Right renal pelvis (tissue), 4 donors: ENCODE measurements at regions not wholly inside any gene's neighbourhood (a gene's known extent, or its start where the extent isn't known, plus 50 kb on each side); places are given as distances from the start of the nearest gene placed in this dataset.

Experiments
- DNase-seq, 4 donors: peaks; one replicate each; pipeline ENCODE4 v3.0.0-alpha.2; 2013; ENCODE audit warnings: low read depth in 4 of 4, low spot score in 3 of 4, missing footprints in 1 of 4

- DNase-seq = no peak
These were observed 51.2 kb upstream of the HNF1B start for GRCh38 chr17:37796076-37796475.
